ENCODE measurements at regions not wholly inside any gene's neighbourhood (a gene's known extent, or its start where the extent isn't known, plus 50 kb on each side); places are given as distances from the start of the nearest gene placed in this dataset.
"Not testable (repeated sequence)": the region's sequence is repeated elsewhere in the genome, so short reads cannot be mapped to it uniquely, and the experiment has no call there.

DNA sequence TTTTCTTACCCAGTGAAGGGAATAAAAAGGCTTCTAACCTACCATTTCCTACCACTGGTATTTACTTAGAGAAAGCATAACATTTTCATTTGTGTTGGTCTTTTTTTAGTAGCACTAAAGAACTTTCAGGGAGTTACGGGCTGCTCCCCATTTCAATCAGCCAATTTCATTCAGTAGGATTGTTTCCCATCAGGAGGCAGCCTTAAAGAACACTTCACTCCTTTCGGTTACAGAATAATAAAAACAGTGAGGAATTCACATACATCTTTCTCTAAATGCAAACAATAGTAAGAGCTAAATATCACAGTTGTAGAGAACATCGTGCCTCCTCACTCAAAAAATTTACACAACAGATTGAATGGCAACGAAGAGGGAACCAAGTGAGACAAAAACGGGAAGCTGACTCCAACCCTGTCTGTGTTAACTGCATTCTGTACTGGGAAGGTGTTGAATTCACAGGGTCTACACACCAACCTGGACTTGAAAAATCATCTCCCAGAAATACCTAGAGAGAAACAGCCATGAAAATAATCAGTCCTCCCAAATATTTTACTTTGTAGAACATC lies 55.5 kb upstream of the ABLIM1 start:
- DNase-seq (ENCODE audit: low spot score in 2 of 2): no peak
- no peaks in the 10 kb centered on the region for H3K36me3 ChIP-seq
- H3K9me3 ChIP-seq: no peaks in the 10 kb centered on the region
- TF ChIP-seq, protein P1, sequence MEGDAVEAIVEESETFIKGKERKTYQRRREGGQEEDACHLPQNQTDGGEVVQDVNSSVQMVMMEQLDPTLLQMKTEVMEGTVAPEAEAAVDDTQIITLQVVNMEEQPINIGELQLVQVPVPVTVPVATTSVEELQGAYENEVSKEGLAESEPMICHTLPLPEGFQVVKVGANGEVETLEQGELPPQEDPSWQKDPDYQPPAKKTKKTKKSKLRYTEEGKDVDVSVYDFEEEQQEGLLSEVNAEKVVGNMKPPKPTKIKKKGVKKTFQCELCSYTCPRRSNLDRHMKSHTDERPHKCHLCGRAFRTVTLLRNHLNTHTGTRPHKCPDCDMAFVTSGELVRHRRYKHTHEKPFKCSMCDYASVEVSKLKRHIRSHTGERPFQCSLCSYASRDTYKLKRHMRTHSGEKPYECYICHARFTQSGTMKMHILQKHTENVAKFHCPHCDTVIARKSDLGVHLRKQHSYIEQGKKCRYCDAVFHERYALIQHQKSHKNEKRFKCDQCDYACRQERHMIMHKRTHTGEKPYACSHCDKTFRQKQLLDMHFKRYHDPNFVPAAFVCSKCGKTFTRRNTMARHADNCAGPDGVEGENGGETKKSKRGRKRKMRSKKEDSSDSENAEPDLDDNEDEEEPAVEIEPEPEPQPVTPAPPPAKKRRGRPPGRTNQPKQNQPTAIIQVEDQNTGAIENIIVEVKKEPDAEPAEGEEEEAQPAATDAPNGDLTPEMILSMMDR (IDR thresholded peaks at IDR 0.05): no peak
- TF ChIP-seq POLR2AphosphoS5 (IDR thresholded peaks at IDR 0.05) (no peak), POLR2A (IDR thresholded peaks at IDR 0.05) (no peak)
- no peaks in the 10 kb centered on the region for H3K27me3 ChIP-seq
- no peak overlapping the region for H3K4me3 ChIP-seq
- intact Hi-C loops (cut with DNase I; ENCODE audit: low total_unique reads): no loop called here
- peak overlapping the region; percentile 65 to 76 for H3K27ac ChIP-seq
- peaks cover 0 to 6% of the 10 kb centered on the region in 2 donors for H3K4me1 ChIP-seq

DNA sequence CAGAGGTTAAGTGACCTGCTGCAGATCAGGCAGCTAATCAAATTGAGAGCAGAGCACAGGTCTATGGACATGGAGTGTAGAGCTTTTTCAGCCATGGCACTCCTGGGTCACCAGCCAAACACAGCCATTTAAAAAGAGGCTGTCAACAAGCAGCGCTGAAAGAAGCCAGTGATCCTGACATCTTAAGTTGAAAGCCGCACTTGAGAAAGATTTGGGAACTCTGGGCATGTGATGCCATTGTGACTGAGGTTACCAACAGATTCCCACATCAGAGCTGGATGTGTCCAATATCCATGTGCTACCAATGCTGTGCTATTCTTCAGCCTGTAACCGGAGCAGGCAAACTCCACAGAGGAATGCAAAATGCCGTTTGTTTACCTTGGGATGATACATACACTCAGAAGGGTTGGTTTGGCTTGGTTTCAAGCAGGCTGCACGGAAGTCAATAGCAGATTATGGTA lies 56.2 kb upstream of the ABLIM1 start:
- Histone ChIP-seq H3K4me3 (no peak overlapping the region), H3K4me1 (peaks cover 0 to 6% of the 10 kb centered on the region in 2 donors), H3K36me3 (no peaks in the 10 kb centered on the region), H3K27ac (peak overlapping the region; percentile 65 to 76), H3K9me3 (no peaks in the 10 kb centered on the region), H3K27me3 (no peaks in the 10 kb centered on the region)
- no peak for DNase-seq (ENCODE audit: low spot score in 2 of 2)
- TF ChIP-seq POLR2A (IDR thresholded peaks at IDR 0.05) (no peak), POLR2AphosphoS5 (IDR thresholded peaks at IDR 0.05) (no peak)
- TF ChIP-seq, protein P1 (IDR thresholded peaks at IDR 0.05): no peak
- intact Hi-C loops (cut with DNase I; ENCODE audit: low total_unique reads): no loop called here

DNA sequence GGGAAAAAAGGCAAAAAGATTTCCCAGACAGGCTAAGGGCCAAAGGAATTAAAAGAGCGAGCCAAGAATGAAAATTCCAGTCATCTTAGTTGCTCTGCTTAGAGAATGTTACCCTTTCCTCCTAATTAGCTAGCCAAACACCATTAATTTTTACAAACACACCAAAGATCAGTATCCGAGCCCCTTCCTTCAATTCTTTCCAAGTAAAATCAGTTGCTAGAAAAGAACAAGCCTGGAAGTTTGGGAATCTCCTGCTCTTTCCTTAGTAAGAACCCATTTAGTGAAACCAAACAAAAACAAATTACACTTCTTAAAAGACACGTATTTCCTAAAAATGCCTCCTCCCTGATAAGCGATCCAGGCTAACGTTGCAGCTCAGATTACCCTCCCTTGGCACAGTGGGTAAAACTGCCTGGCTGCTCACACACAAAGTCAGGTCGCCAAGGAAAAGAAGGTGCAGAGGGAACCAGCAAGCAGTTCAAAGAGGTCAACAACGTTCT lies 57.1 kb upstream of the ABLIM1 start:
- intact Hi-C loops (cut with DNase I; ENCODE audit: low total_unique reads): no loop called here
- H3K27me3 ChIP-seq: no peaks in the 10 kb centered on the region
- H3K27ac ChIP-seq: peak overlapping the region; percentile 65 to 76
- peaks cover 0 to 6% of the 10 kb centered on the region in 2 donors for H3K4me1 ChIP-seq
- H3K4me3 ChIP-seq: no peak overlapping the region
- H3K36me3 ChIP-seq: no peaks in the 10 kb centered on the region
- TF ChIP-seq POLR2A (IDR thresholded peaks at IDR 0.05) (no peak), POLR2AphosphoS5 (IDR thresholded peaks at IDR 0.05) (peak in 1 of 3 donors; percentile 29)
- TF ChIP-seq, protein P1 (IDR thresholded peaks at IDR 0.05): no peak
- DNase-seq (ENCODE audit: low spot score in 2 of 2): no peak
- H3K9me3 ChIP-seq: no peaks in the 10 kb centered on the region

DNA sequence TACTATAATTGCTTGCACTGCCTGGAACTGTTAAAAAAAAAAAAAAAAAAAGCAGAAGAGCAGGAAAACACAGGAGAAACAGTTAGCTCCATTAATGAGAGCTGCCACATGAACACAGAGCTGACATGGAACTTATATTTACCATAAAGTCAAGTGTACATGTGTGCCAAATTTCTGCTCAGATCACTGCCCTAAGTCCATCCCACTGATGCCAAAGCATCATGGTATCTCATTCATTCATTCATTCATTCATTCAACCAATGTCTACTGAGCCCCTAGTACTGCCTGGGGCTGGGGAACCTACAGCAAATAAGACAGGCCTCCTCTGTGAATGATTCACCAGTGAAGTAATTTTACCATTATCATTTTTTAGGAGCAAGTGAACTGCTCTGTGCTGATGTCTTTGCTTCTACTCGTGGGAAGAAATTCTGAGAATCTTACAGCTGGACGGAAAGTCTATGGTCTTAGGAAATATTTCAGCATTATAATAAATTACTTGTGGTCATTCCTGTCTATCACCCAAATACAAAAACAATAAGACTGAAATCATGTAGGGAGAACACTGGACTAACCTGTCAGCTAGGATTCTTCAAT lies 58.8 kb upstream of the ABLIM1 start:
- Histone ChIP-seq H3K4me1 (peaks cover 0 to 6% of the 10 kb centered on the region in 2 donors), H3K4me3 (no peak overlapping the region), H3K27ac (peak overlapping the region; percentile 12 to 16), H3K27me3 (no peaks in the 10 kb centered on the region), H3K9me3 (no peaks in the 10 kb centered on the region), H3K36me3 (no peaks in the 10 kb centered on the region)
- no peak for DNase-seq (ENCODE audit: low spot score in 2 of 2)
- intact Hi-C loops (cut with DNase I; ENCODE audit: low total_unique reads): no loop called here
- TF ChIP-seq POLR2A (IDR thresholded peaks at IDR 0.05): no peak
- TF ChIP-seq POLR2AphosphoS5 (IDR thresholded peaks at IDR 0.05): no peak
- TF ChIP-seq, protein P1 (IDR thresholded peaks at IDR 0.05): no peak

DNA sequence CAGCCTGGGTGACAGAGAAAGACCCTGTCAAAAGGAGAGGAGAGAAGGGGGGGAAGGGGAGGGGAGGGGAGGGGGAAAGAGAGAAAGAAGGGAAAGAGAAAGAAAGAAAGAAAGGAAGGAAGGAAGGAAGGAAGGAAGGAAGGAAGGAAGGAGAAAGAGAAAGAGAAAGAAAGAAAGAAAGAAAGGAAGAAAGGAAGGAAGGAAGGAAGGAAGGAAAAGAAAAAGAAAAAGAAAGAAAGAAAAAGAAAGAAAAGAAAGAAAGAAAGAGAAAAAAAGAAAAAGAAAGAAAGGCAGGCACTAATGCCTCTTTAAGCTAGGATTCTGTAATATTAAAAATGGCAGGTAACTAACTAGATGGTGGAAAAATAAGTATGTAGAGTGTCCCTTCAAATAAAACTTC lies 59.8 kb upstream of the ABLIM1 start:
- H3K4me3 ChIP-seq; H3K4me1 ChIP-seq; H3K27me3 ChIP-seq; H3K9me3 ChIP-seq; DNase-seq (ENCODE audit: low spot score in 2 of 2); H3K27ac ChIP-seq; intact Hi-C loops (cut with DNase I; ENCODE audit: low total_unique reads); H3K36me3 ChIP-seq: not testable (repeated sequence)

Measured in breast epithelium (tissue), 4 donors.